HEK293 (cell line): ENCODE measurements at regions not wholly inside any gene's neighbourhood (a gene's known extent, or its start where the extent isn't known, plus 50 kb on each side); places are given as distances from the start of the nearest gene placed in this dataset.

ENCODE experiments used
- CTCF ChIP-seq: fragments of 450-650 bp; formaldehyde crosslinking; IDR thresholded peaks from 2 replicates; pipeline ENCODE4 v1.5.1; 2016; ENCODE audit warnings: missing biosample characterization, missing genetic modification characterization
- KLF8 ChIP-seq: fragments of 450-650 bp; formaldehyde crosslinking; IDR thresholded peaks from 2 replicates; pipeline ENCODE4 v1.5.1; 2016; ENCODE audit warnings: missing biosample characterization, missing genetic modification characterization
- ZBTB20 ChIP-seq: fragments of 450-650 bp; formaldehyde crosslinking; IDR thresholded peaks from 2 replicates; pipeline ENCODE4 v1.5.1; 2016; ENCODE audit warnings: missing biosample characterization, missing genetic modification characterization
- ZBTB26 ChIP-seq: fragments of 450-650 bp; formaldehyde crosslinking; optimal IDR thresholded peaks from 2 replicates; pipeline ENCODE3; 2016; ENCODE audit warnings: missing biosample characterization, mild to moderate bottlenecking, missing genetic modification characterization
- ZNF112 ChIP-seq: fragments of 450-650 bp; formaldehyde crosslinking; IDR thresholded peaks from 2 replicates; pipeline ENCODE4 v1.5.0; 2017; ENCODE audit warnings: missing biosample characterization, missing genetic modification characterization
- ZNF561 ChIP-seq: fragments of 450-650 bp; IDR thresholded peaks from 2 replicates; pipeline ENCODE4 v1.5.1; 2018; ENCODE audit warnings: missing biosample characterization, missing genetic modification characterization, borderline replicate concordance
- ZNF677 ChIP-seq: fragments of 450-650 bp; IDR thresholded peaks from 2 replicates; pipeline ENCODE4 v1.5.0; 2018; ENCODE audit warnings: missing biosample characterization, mild to moderate bottlenecking, missing genetic modification characterization, moderate library complexity
- ZNF776 ChIP-seq: fragments of 450-650 bp; formaldehyde crosslinking; IDR thresholded peaks from 2 replicates; pipeline ENCODE4 v1.5.0; 2017; ENCODE audit warnings: missing biosample characterization, missing genetic modification characterization, borderline replicate concordance
- ZNF830 ChIP-seq: fragments of 450-650 bp; IDR thresholded peaks from 2 replicates; pipeline ENCODE4 v1.5.0; 2018; ENCODE audit warnings: missing biosample characterization, missing genetic modification characterization, low read depth, mild to moderate bottlenecking, moderate library complexity

- TF ChIP-seq CTCF (tag by site-specific recombination) (no peak), ZBTB26 (tag by site-specific recombination) (no peak), ZNF830 (tag by site-specific recombination) (no peak), KLF8 (tag by site-specific recombination) (no peak), ZNF561 (tag by site-specific recombination) (no peak), ZNF112 (tag by site-specific recombination) (no peak), ZNF677 (tag by site-specific recombination) (no peak), ZBTB20 (tag by site-specific recombination) (no peak), ZNF776 (tag by site-specific recombination) (no peak)
These were observed 292.9 kb downstream of the ANTXR2 start for GRCh38 chr4:79780129-79780528.
